ENCODE measurements at regions not wholly inside any gene's neighbourhood (a gene's known extent, or its start where the extent isn't known, plus 50 kb on each side); places are given as distances from the start of the nearest gene placed in this dataset.

GRCh38 chr5:152142840-152143469, 218.3 kb upstream of the GLRA1 start:
- TF ChIP-seq POLR2A (IDR thresholded peaks at IDR 0.05; ENCODE audit: low read length): no peak
- no peak for TF ChIP-seq GATA1 (IDR thresholded peaks at IDR 0.05; ENCODE audit: low read depth, low read length)

Measured in erythroblast (primary cell).